ENCODE measurements at regions not wholly inside any gene's neighbourhood (a gene's known extent, or its start where the extent isn't known, plus 50 kb on each side); places are given as distances from the start of the nearest gene placed in this dataset.

DNA sequence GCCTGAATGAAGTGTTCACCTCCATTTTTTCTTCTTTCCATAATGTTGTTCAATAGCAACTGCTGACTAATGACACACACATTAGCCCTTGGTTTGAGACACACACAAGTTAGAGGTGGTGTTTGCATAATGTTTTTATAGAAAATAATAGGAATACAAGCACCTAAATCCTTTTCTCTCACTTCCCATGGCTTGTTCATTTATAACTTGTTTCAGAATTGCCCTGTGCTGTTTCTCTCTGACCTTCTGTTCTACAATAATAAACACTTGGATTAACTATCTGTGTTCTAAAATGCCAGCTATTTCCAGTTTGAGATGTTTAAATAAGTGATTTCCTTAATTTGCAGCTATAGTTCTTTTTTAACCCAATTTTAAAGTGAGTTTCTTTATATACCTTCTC is 525.1 kb upstream of the ROBO2 start (continued):
- TF ChIP-seq TAF7 (optimal IDR thresholded peaks at IDR 0.05; ENCODE audit: borderline replicate concordance, low read depth, low read length) = no peak
- TF ChIP-seq CHD1 (IDR thresholded peaks at IDR 0.05; ENCODE audit: low read depth, low read length) = no peak

Data from H1 (cell line).